D721Med (cell line): ENCODE measurements at regions not wholly inside any gene's neighbourhood (a gene's known extent, or its start where the extent isn't known, plus 50 kb on each side); places are given as distances from the start of the nearest gene placed in this dataset.
"Not testable (repeated sequence)": the region's sequence is repeated elsewhere in the genome, so short reads cannot be mapped to it uniquely, and the experiment has no call there.

ENCODE experiments used
- DNase-seq: peaks from one replicate; pipeline ENCODE4 v3.0.0; 2011; ENCODE audit warnings: low spot score; ENCODE audit not compliant: insufficient read length
- FAIRE-seq: peaks from 2 replicates; lab custom pipeline; 2011; peaks lifted over from hg19 to GRCh38; lab: Jason Lieb, UNC
- TF ChIP-seq, protein P1 (sequence below): IDR thresholded peaks from 2 replicates; pipeline ENCODE4 v1.5.1; 2012; ENCODE audit warnings: mild to moderate bottlenecking, control low read depth; ENCODE audit not compliant: insufficient read depth; ENCODE audit errors: missing control alignments

DNA sequence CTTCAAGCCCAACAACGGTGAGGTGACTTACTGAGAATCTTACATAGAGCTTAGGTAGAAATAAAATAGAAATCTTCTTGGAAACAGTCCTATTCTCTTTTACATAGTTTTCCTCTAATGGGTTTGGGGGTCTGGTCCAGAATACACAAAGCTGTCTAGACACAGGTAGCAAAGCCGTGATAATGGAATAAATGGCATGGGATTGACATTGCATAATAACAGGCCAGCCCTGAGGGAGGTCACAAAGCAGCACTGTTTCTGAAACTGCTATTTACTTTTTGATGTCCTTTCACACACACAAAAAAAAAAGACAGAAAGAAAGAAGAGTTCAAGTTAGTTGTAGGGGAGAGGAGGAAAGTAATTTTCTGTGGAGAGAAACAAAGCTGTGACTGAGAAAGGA is 364.8 kb upstream of the SORCS1 start:
- no peak for FAIRE-seq

DNA sequence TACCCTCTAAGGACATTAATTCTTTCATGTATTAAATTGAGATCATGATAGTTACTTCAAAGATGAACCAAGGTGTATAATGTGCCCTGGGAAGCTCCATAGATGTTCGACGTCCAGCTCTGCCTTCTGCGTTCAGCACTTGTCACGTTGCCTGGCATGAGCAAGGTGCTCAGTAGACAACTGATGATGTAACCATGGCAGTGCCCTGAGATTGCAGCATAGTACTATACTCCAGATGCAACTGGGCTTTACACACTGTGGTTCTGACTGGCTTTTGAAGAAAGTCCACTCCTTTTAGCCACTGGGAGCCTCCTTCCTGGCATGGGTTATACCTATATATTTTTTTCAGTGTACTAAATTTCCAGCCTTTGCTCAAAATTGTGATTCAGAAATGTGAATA is 355.8 kb upstream of the SORCS1 start:
- FAIRE-seq: no peak
- TF ChIP-seq, protein P1, sequence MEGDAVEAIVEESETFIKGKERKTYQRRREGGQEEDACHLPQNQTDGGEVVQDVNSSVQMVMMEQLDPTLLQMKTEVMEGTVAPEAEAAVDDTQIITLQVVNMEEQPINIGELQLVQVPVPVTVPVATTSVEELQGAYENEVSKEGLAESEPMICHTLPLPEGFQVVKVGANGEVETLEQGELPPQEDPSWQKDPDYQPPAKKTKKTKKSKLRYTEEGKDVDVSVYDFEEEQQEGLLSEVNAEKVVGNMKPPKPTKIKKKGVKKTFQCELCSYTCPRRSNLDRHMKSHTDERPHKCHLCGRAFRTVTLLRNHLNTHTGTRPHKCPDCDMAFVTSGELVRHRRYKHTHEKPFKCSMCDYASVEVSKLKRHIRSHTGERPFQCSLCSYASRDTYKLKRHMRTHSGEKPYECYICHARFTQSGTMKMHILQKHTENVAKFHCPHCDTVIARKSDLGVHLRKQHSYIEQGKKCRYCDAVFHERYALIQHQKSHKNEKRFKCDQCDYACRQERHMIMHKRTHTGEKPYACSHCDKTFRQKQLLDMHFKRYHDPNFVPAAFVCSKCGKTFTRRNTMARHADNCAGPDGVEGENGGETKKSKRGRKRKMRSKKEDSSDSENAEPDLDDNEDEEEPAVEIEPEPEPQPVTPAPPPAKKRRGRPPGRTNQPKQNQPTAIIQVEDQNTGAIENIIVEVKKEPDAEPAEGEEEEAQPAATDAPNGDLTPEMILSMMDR: no peak
- DNase-seq: no peak

More for the DNA sequence above, 364.8 kb upstream of the SORCS1 start:
- TF ChIP-seq, protein P1: no peak
- no peak for DNase-seq

- TF ChIP-seq, protein P1: no peak
- DNase-seq: no peak
- FAIRE-seq: no peak
Observed at GRCh38 chr10:107517811-107518210, 353.3 kb upstream of the SORCS1 start.

DNA sequence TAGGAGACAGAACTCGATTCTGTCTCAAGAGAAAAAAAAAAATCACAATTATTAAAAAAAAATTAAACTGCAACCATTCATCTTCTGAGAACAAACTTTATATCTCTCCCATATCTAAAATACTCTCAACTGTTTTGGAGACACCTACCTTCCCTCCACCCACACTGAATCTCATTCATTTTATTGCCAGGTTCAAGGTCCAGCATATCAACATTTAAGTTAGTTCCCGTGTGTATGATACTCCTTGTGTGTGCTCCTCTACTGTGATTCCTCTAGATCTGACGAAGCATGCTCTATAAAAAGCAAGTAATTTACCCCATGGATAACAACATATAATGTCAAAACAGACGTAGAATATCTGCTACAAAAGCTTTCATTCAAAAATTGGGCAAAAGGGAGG is 351.8 kb upstream of the SORCS1 start:
- FAIRE-seq (no peak), DNase-seq (no peak)
- TF ChIP-seq, protein P1: no peak

DNA sequence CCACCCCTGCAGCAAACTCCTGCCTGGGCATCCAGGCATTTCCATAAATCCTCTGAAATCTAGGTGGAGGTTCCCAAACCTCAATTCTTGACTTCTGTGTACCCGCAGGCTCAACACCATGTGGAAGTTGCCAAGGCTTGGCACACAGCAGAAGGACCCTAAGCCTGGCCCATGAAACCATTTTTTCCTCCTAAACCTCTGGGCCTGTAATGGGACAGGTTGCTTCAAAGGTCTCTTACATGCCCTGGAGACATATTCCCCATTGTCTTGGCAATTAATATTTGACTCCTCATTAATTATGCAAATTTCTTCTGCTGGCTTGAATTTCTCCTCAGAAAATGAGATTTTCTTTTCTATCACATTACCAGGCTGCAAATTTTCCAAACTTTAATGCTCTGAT is 339.5 kb upstream of the SORCS1 start:
- FAIRE-seq, DNase-seq: not testable (repeated sequence)

- DNase-seq (no peak), FAIRE-seq (no peak)
- TF ChIP-seq, protein P1: no peak
Observed at GRCh38 chr10:107502229-107502985, 337.9 kb upstream of the SORCS1 start.

DNA sequence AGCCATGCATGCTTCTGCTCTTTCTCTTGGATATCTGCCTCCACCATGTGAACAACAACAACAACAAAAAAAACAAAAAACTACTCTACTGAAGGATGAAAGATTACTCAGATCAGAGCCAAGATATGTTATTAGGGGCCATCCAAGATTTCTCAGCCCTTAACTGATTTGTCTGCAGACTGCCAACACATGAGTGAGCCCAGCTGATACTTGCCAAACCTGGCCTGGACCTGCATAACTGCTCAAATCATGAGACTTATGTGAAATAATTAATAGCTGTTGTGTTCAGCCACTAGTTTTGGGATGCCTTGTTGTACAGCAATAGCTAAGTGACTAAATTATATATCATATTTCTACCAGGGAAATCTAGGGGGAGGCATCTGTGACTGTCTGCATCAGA is 334.5 kb upstream of the SORCS1 start:
- FAIRE-seq (no peak), DNase-seq (no peak)
- TF ChIP-seq, protein P1: no peak

- TF ChIP-seq, protein P1: no peak
- DNase-seq: no peak
- FAIRE-seq: no peak
Observed at GRCh38 chr10:107497024-107497423, 332.5 kb upstream of the SORCS1 start.
